Osteocyte (in vitro differentiated cells): ENCODE measurements at regions not wholly inside any gene's neighbourhood (a gene's known extent, or its start where the extent isn't known, plus 50 kb on each side); places are given as distances from the start of the nearest gene placed in this dataset.
A peak's percentile ranks its signal among the peaks of the same experiment; 100 is the strongest.

ENCODE experiments used
- DNase-seq: peaks from one replicate; pipeline ENCODE4 v3.0.0; 2021; ENCODE audit warnings: mixed read lengths; ENCODE audit not compliant: unreplicated experiment; ENCODE audit errors: extremely low spot score
- H3K27ac Mint-ChIP-seq: one replicate; pipeline ENCODE4 v1.8.0; 2021; ENCODE audit warnings: mild to moderate bottlenecking, mixed read lengths; ENCODE audit not compliant: unreplicated experiment
- H3K27me3 Mint-ChIP-seq: one replicate; pipeline ENCODE4 v1.8.0; 2021; ENCODE audit warnings: mixed read lengths; ENCODE audit not compliant: unreplicated experiment
- H3K36me3 Mint-ChIP-seq: one replicate; pipeline ENCODE4 v1.8.0; 2021; ENCODE audit warnings: mixed read lengths; ENCODE audit not compliant: unreplicated experiment
- H3K4me1 Mint-ChIP-seq: one replicate; pipeline ENCODE4 v1.8.0; 2021; ENCODE audit warnings: mixed read lengths; ENCODE audit not compliant: unreplicated experiment
- H3K4me3 Mint-ChIP-seq: one replicate; pipeline ENCODE4 v1.8.0; 2021; ENCODE audit warnings: mild to moderate bottlenecking, moderate library complexity, mixed read lengths; ENCODE audit not compliant: unreplicated experiment
- H3K9me3 Mint-ChIP-seq: one replicate; pipeline ENCODE4 v1.8.0; 2021; ENCODE audit warnings: mixed read lengths; ENCODE audit not compliant: unreplicated experiment
- CTCF ChIP-seq: fragments of 200-600 bp; sonication (generic); IDR thresholded peaks from 2 replicates; pipeline ENCODE4 v1.5.0; 2021; ENCODE audit warnings: antibody characterized with exemption, mild to moderate bottlenecking, moderate library complexity

- H3K36me3 Mint-ChIP-seq, result no peaks in the 10 kb centered on the region
- H3K4me3 Mint-ChIP-seq, result no peak overlapping the region
- peaks cover 82% of the 10 kb centered on the region for H3K4me1 Mint-ChIP-seq
- peak; percentile 66 for DNase-seq
- peak overlapping the region; percentile 93 for H3K27ac Mint-ChIP-seq
- H3K9me3 Mint-ChIP-seq, result no peaks in the 10 kb centered on the region
- no peak for TF ChIP-seq CTCF
- no peaks in the 10 kb centered on the region for H3K27me3 Mint-ChIP-seq
Observed at GRCh38 chr3:43870844-43871626, 180.3 kb downstream of the ABHD5 start.

- Mint-ChIP-seq H3K9me3 (no peaks in the 10 kb centered on the region), H3K4me3 (no peak overlapping the region), H3K36me3 (no peaks in the 10 kb centered on the region), H3K27ac (peak overlapping the region; percentile 93), H3K27me3 (no peaks in the 10 kb centered on the region), H3K4me1 (peaks cover 82% of the 10 kb centered on the region)
- peak; percentile 63 for DNase-seq
- no peak for TF ChIP-seq CTCF
Observed at GRCh38 chr3:43871627-43872245, 181.0 kb downstream of the ABHD5 start.

- peaks cover 82% of the 10 kb centered on the region for H3K4me1 Mint-ChIP-seq
Observed at GRCh38 chr3:43872301-43872700, 181.6 kb downstream of the ABHD5 start.

GRCh38 chr3:43872901-43873300 lies 182.2 kb downstream of the ABHD5 start:
- no peaks in the 10 kb centered on the region for H3K27me3 Mint-ChIP-seq
- H3K4me1 Mint-ChIP-seq, result peaks cover 79% of the 10 kb centered on the region
- H3K27ac Mint-ChIP-seq, result peak overlapping the region; percentile 93
- no peak for TF ChIP-seq CTCF
- DNase-seq, result peak; percentile 74
- no peaks in the 10 kb centered on the region for H3K9me3 Mint-ChIP-seq
- H3K4me3 Mint-ChIP-seq, result peak overlapping the region; percentile 33
- H3K36me3 Mint-ChIP-seq, result no peaks in the 10 kb centered on the region

More at GRCh38 chr3:43872301-43872700, 181.6 kb downstream of the ABHD5 start:
- Mint-ChIP-seq H3K27ac (peak overlapping the region; percentile 93), H3K36me3 (no peaks in the 10 kb centered on the region), H3K9me3 (no peaks in the 10 kb centered on the region), H3K27me3 (no peaks in the 10 kb centered on the region), H3K4me3 (peak overlapping the region; percentile 7)
- peak; percentile 82 for DNase-seq
- no peak for TF ChIP-seq CTCF

GRCh38 chr3:43873723-43874122 lies 183.0 kb downstream of the ABHD5 start:
- no peak for TF ChIP-seq CTCF
- Mint-ChIP-seq H3K27me3 (no peaks in the 10 kb centered on the region), H3K36me3 (no peaks in the 10 kb centered on the region), H3K4me3 (no peak overlapping the region), H3K4me1 (peaks cover 72% of the 10 kb centered on the region), H3K27ac (peak overlapping the region; percentile 93), H3K9me3 (no peaks in the 10 kb centered on the region)
- peak; percentile 48 for DNase-seq
